H9 (cell line): ENCODE measurements at regions not wholly inside any gene's neighbourhood (a gene's known extent, or its start where the extent isn't known, plus 50 kb on each side); places are given as distances from the start of the nearest gene placed in this dataset.

Experiments used
- DNase-seq: peaks from one replicate; pipeline ENCODE4 v3.0.0-alpha.2; 2017
- H2AFZ ChIP-seq: one replicate; pipeline ENCODE4 v1.6.1; 2013; ENCODE audit warnings: mild to moderate bottlenecking, low read length, control low read depth, moderate library complexity
- H2AK5ac ChIP-seq: 2 replicates; pipeline ENCODE4 v1.6.1; 2013; ENCODE audit warnings: low read length, control low read depth, mixed read lengths; ENCODE audit not compliant: insufficient read length
- H2BK120ac ChIP-seq: one replicate; pipeline ENCODE4 v1.6.1; 2013; ENCODE audit warnings: low read depth, mild to moderate bottlenecking, low read length, control low read depth, inconsistent platforms; ENCODE audit not compliant: poor library complexity, severe bottlenecking
- H2BK12ac ChIP-seq: 2 replicates; pipeline ENCODE4 v1.6.1; 2013; ENCODE audit warnings: low read length, control low read depth, mixed read lengths, low read depth; ENCODE audit not compliant: insufficient read length
- H2BK15ac ChIP-seq: 2 replicates; pipeline ENCODE4 v1.6.1; 2013; ENCODE audit warnings: low read depth, low read length, control low read depth
- H2BK20ac ChIP-seq: one replicate; pipeline ENCODE4 v1.6.1; 2013; ENCODE audit warnings: low read depth, mild to moderate bottlenecking, low read length, control low read depth, inconsistent platforms; ENCODE audit not compliant: poor library complexity, severe bottlenecking
- H2BK5ac ChIP-seq: 2 replicates; pipeline ENCODE4 v1.6.1; 2013; ENCODE audit warnings: low read length, control low read depth, mixed read lengths; ENCODE audit not compliant: insufficient read length
- H3K14ac ChIP-seq: 2 replicates; pipeline ENCODE4 v1.6.1; 2013; ENCODE audit warnings: low read length, control low read depth; ENCODE audit not compliant: insufficient read depth
- H3K18ac ChIP-seq: 2 replicates; pipeline ENCODE4 v1.6.1; 2013; ENCODE audit warnings: low read depth, mild to moderate bottlenecking, mixed read lengths, low read length, control low read depth; ENCODE audit not compliant: insufficient read length
- H3K23ac ChIP-seq: 2 replicates; pipeline ENCODE4 v1.6.1; 2013; ENCODE audit warnings: low read length, control low read depth, mixed read lengths, low read depth; ENCODE audit not compliant: insufficient read length
- H3K23me2 ChIP-seq: 2 replicates; pipeline ENCODE4 v1.6.1; 2013; ENCODE audit warnings: low read depth, mild to moderate bottlenecking, mixed read lengths, low read length, control low read depth; ENCODE audit not compliant: insufficient read length, poor library complexity, severe bottlenecking
- H3K27ac ChIP-seq: 2 replicates; pipeline ENCODE4 v1.5.1; 2013; ENCODE audit warnings: low read length, control low read depth, mixed read lengths, low read depth; ENCODE audit not compliant: insufficient read length
- H3K27me3 ChIP-seq: 2 replicates; pipeline ENCODE4 v1.6.1; 2013; ENCODE audit warnings: low read length, control low read depth, inconsistent platforms; ENCODE audit not compliant: insufficient read depth
- H3K4ac ChIP-seq: 2 replicates; pipeline ENCODE4 v1.6.1; 2013; ENCODE audit warnings: low read depth, mild to moderate bottlenecking, control low read depth, inconsistent platforms, low read length, moderate library complexity
- H3K4me1 ChIP-seq: 2 replicates; pipeline ENCODE4 v1.6.1; 2013; ENCODE audit warnings: low read length, control low read depth, inconsistent platforms; ENCODE audit not compliant: insufficient read depth
- H3K4me2 ChIP-seq: 2 replicates; pipeline ENCODE4 v1.6.1; 2013; ENCODE audit warnings: low read length, control low read depth, mixed read lengths; ENCODE audit not compliant: insufficient read length, insufficient read depth
- H3K56ac ChIP-seq: 2 replicates; pipeline ENCODE4 v1.6.1; 2013; ENCODE audit warnings: low read depth, mild to moderate bottlenecking, mixed read lengths, low read length, control low read depth; ENCODE audit not compliant: insufficient read length
- H3K79me1 ChIP-seq: 2 replicates; pipeline ENCODE4 v1.6.1; 2013; ENCODE audit warnings: low read depth, mild to moderate bottlenecking, moderate library complexity, low read length, control low read depth, inconsistent platforms; ENCODE audit not compliant: insufficient read depth, poor library complexity, severe bottlenecking
- H3K79me2 ChIP-seq: 2 replicates; pipeline ENCODE4 v1.6.1; 2013; ENCODE audit warnings: low read length, control low read depth, inconsistent platforms; ENCODE audit not compliant: insufficient read depth
- H3K9ac ChIP-seq: 2 replicates; pipeline ENCODE4 v1.6.1; 2013; ENCODE audit warnings: low read length, control low read depth, mixed read lengths; ENCODE audit not compliant: insufficient read length; ENCODE audit errors: extremely low read depth
- H3K9me3 ChIP-seq: one replicate; pipeline ENCODE4 v1.6.1; 2013; ENCODE audit warnings: low read depth, low read length, inconsistent platforms; ENCODE audit not compliant: control insufficient read depth
- H3T11ph ChIP-seq: one replicate; pipeline ENCODE4 v1.6.1; 2013; ENCODE audit warnings: mild to moderate bottlenecking, low read length, control low read depth, inconsistent platforms
- H4K20me1 ChIP-seq: one replicate; pipeline ENCODE4 v1.6.1; 2013; ENCODE audit not compliant: control insufficient read depth, insufficient read length, insufficient read depth
- H4K5ac ChIP-seq: 2 replicates; pipeline ENCODE4 v1.6.1; 2013; ENCODE audit warnings: low read depth, mild to moderate bottlenecking, mixed read lengths, low read length, control low read depth; ENCODE audit not compliant: insufficient read length
- H4K8ac ChIP-seq: replicated peaks from 2 replicates; pipeline ENCODE4 v1.6.1; 2013; ENCODE audit warnings: low read length, control low read depth, mixed read lengths, low read depth; ENCODE audit not compliant: insufficient read length
- H4K91ac ChIP-seq: 2 replicates; pipeline ENCODE4 v1.6.1; 2013; ENCODE audit warnings: low read depth, mild to moderate bottlenecking, moderate library complexity, mixed read lengths, low read length, control low read depth; ENCODE audit not compliant: insufficient read length
- H3K27ac Mint-ChIP-seq, 3 experiments: 2 replicates in 2 of 3; 3 replicates in 1 of 3; pipeline ENCODE4 v1.8.0; 2020 to 2021; ENCODE audit warnings: mixed read lengths in 3 of 3, mild to moderate bottlenecking in 1 of 3, moderate library complexity in 1 of 3
- H3K27me3 Mint-ChIP-seq: 2 replicates; pipeline ENCODE4 v1.8.0; 2021; ENCODE audit warnings: low read depth, mild to moderate bottlenecking, moderate library complexity, mixed read lengths
- H3K36me3 Mint-ChIP-seq, 3 experiments: 2 replicates in 2 of 3; 3 replicates in 1 of 3; pipeline ENCODE4 v1.8.0; 2020 to 2021; ENCODE audit warnings: low read depth in 3 of 3, mixed read lengths in 3 of 3; ENCODE audit not compliant: insufficient read depth in 1 of 3
- H3K4me1 Mint-ChIP-seq, 2 experiments: 2 replicates each; pipeline ENCODE4 v1.8.0; 2020; ENCODE audit warnings: mixed read lengths in 2 of 2
- H3K4me3 Mint-ChIP-seq, 2 experiments: 2 replicates in 1 of 2; 3 replicates in 1 of 2; pipeline ENCODE4 v1.8.0; 2020 to 2021; ENCODE audit warnings: mild to moderate bottlenecking in 2 of 2, mixed read lengths in 2 of 2, moderate library complexity in 1 of 2
- H3K9me3 Mint-ChIP-seq, 2 experiments: 2 replicates in 1 of 2; 3 replicates in 1 of 2; pipeline ENCODE4 v1.8.0; 2020; ENCODE audit warnings: mild to moderate bottlenecking in 2 of 2, mixed read lengths in 2 of 2, moderate library complexity in 1 of 2
- WGBS: extraction: QIAGEN DNeasy Blood & Tissue Kit; methylation state at CpG from one replicate; pipeline ENCODE4 v1.1.7; 2013; ENCODE audit warnings: missing lambda C conversion rate, low lambda C conversion rate, mixed read lengths; ENCODE audit not compliant: insufficient read length; ENCODE audit errors: extremely low coverage; 5-methylcytosine and 5-hydroxymethylcytosine counted together
- TF ChIP-seq, protein P1 (sequence below): fragments of 200-600 bp; sonication (generic); conservative IDR thresholded peaks from 3 replicates; pipeline ENCODE4 v1.8.0; 2021; ENCODE audit warnings: antibody characterized with exemption, mild to moderate bottlenecking

DNA sequence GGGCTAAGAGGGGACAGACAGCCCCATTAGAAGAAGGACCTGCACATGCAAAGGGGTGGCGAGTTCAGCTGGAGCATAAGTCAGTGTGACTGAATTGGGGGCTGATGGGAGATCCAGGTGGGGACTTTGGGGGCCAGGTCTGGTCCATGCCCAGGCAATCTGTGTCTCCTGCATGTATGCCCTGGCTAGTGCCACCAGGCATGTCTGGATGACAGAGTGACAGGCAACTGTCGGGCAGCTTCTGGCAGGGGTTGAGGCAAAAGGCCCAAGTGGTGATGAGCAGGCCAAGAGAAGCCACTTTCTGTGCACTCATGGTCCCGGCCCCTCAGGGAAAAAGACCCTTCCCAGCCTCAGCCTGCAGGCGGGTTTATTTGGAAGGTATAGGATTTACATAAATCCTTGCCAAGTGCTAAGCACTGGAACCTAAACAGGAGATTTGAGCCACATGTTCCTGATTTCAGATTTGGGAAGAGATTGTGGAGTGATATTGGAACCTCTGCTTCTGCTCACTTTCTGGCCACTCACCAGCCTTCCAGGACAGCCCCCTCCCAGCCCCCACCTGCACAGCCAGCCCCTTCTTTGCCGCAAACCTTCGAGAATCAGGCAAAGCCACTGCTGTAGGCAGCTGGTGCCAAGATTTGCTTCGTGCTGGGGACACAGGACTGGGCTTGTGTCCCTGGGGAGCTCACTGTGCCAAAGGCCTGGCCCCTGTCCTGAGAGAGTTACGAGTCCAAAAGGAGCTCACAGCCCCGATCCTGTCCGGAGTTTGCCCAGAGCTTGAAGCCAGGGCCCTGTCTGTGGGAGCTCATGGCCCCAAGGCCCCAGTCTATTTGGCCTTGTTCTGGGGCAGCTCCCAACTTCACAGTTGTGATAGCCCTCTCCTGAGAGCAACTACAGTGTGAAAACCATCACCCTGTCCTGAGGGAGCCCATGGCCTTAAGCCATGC is 232.5 kb upstream of the RTL1 start:
- no peaks in the 10 kb centered on the region; a peak in 1 of 4 replicates for H3K4me1 Mint-ChIP-seq
- Histone ChIP-seq H3K56ac (no peak overlapping the region), H3T11ph (no peak overlapping the region), H4K5ac (no peak overlapping the region), H3K4ac (no peak overlapping the region), H2BK15ac (no peak overlapping the region), H3K9ac (no peak overlapping the region), H2AFZ (no peak overlapping the region), H2BK120ac (no peak overlapping the region), H2AK5ac (no peak overlapping the region), H3K4me1 (no peaks in the 10 kb centered on the region), H3K79me1 (no peaks in the 10 kb centered on the region), H3K27ac (no peak overlapping the region), H3K18ac (no peak overlapping the region), H3K79me2 (no peaks in the 10 kb centered on the region), H3K23me2 (no peaks in the 10 kb centered on the region), H4K91ac (no peak overlapping the region), H4K20me1 (no peaks in the 10 kb centered on the region), H4K8ac (no peak overlapping the region), H3K14ac (no peak overlapping the region), H3K27me3 (no peaks in the 10 kb centered on the region), H2BK12ac (no peak overlapping the region), H3K23ac (no peak overlapping the region), H2BK5ac (no peak overlapping the region), H2BK20ac (no peak overlapping the region), H3K9me3 (no peaks in the 10 kb centered on the region), H3K4me2 (no peak overlapping the region)
- H3K27ac Mint-ChIP-seq: peak overlapping the region in 1 of 3 experiments; percentile 76; a peak in 1 of 7 replicates
- H3K27me3 Mint-ChIP-seq: no peaks in the 10 kb centered on the region; the same call in 1 of the 2 replicates
- TF ChIP-seq, protein P1, sequence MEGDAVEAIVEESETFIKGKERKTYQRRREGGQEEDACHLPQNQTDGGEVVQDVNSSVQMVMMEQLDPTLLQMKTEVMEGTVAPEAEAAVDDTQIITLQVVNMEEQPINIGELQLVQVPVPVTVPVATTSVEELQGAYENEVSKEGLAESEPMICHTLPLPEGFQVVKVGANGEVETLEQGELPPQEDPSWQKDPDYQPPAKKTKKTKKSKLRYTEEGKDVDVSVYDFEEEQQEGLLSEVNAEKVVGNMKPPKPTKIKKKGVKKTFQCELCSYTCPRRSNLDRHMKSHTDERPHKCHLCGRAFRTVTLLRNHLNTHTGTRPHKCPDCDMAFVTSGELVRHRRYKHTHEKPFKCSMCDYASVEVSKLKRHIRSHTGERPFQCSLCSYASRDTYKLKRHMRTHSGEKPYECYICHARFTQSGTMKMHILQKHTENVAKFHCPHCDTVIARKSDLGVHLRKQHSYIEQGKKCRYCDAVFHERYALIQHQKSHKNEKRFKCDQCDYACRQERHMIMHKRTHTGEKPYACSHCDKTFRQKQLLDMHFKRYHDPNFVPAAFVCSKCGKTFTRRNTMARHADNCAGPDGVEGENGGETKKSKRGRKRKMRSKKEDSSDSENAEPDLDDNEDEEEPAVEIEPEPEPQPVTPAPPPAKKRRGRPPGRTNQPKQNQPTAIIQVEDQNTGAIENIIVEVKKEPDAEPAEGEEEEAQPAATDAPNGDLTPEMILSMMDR: no peak
- no CpG with 5 or more reads among the region's 10 CpGs for WGBS
- DNase-seq: no peak
- H3K9me3 Mint-ChIP-seq: peaks cover 3 to 10% of the 10 kb centered on the region in 2 experiments
- H3K4me3 Mint-ChIP-seq: no peak overlapping the region
- no peaks in the 10 kb centered on the region for H3K36me3 Mint-ChIP-seq
